A549 (cell line): ENCODE measurements at regions not wholly inside any gene's neighbourhood (a gene's known extent, or its start where the extent isn't known, plus 50 kb on each side); places are given as distances from the start of the nearest gene placed in this dataset.

Experiments
- ATAC-seq, 2 experiments: fragments of 200-7000 bp in 1 of 2; fragments of >200 bp in 1 of 2; cut with Nextera tagmentation in 1 of 2; cut with Tn5 transposase in 1 of 2; 3 replicates each; pipeline versions ENCODE4 v1.8.0 to v1.9.1; 2018 to 2020; ENCODE audit warnings: mild to moderate bottlenecking in 1 of 2, moderate library complexity in 1 of 2
- CTCF ChIA-PET: fragments of 300-600 bp; sonication (Branson Sonifier 250); formaldehyde crosslinking; extraction: SDS; loops from one replicate; lab custom pipeline; 2021; ENCODE audit warnings: antibody characterized with exemption, inconsistent platforms; lab: Yijun Ruan, JAX
- POLR2A ChIA-PET: fragments of 350-600 bp; formaldehyde crosslinking; extraction: SDS; loops from one replicate; lab custom pipeline; 2021; ENCODE audit warnings: antibody characterized with exemption, inconsistent platforms; lab: Yijun Ruan, JAX
- DNase-seq, 2 experiments: peaks; one replicate each; pipeline versions ENCODE4 v3.0.0 to v3.0.0-alpha.2; 2011 to 2016; ENCODE audit warnings: low read depth in 1 of 2, low spot score in 1 of 2
- FAIRE-seq: peaks from 2 replicates; lab custom pipeline; 2011; peaks lifted over from hg19 to GRCh38; lab: Jason Lieb, UNC
- H3K27ac ChIP-seq, 2 experiments: fragments of >200 bp; sonication (Bioruptor Twin); formaldehyde crosslinking; 3 replicates each; pipeline ENCODE4 v1.5.1; 2016 to 2017
- H3K4me1 ChIP-seq: fragments of >200 bp; sonication (Bioruptor Twin); formaldehyde crosslinking; 3 replicates; pipeline ENCODE4 v1.6.1; 2016
- H3K4me2 ChIP-seq: fragments of >200 bp; sonication (Bioruptor Twin); formaldehyde crosslinking; 3 replicates; pipeline ENCODE4 v1.6.1; 2016
- H3K4me3 ChIP-seq: fragments of >200 bp; sonication (Bioruptor Twin); formaldehyde crosslinking; 3 replicates; pipeline ENCODE4 v1.5.1; 2016
- H3K9me3 ChIP-seq: fragments of >200 bp; sonication (Bioruptor Twin); formaldehyde crosslinking; 3 replicates; pipeline ENCODE4 v1.6.1; 2016
- BHLHE40 ChIP-seq: IDR thresholded peaks from 2 replicates; pipeline ENCODE4 v1.6.1; 2012; ENCODE audit warnings: low read depth, low read length, inconsistent platforms
- CHD2 ChIP-seq: fragments of 150-350 bp; IDR thresholded peaks from 2 replicates; pipeline ENCODE4 v1.6.1; 2014; ENCODE audit warnings: low read length; ENCODE audit not compliant: partially characterized antibody
- EHF ChIP-seq: fragments of 250-450 bp; sonication (Bioruptor Pico); IDR thresholded peaks from 2 replicates; pipeline ENCODE4 v1.5.0; 2020; ENCODE audit warnings: mild to moderate bottlenecking
- EHMT2 ChIP-seq: fragments of 200-600 bp; sonication (generic); IDR thresholded peaks from 2 replicates; pipeline ENCODE4 v1.6.1; 2016; ENCODE audit warnings: antibody characterized with exemption, low read depth, mild to moderate bottlenecking, moderate library complexity
- EP300 ChIP-seq, 2 experiments: fragments of >200 bp; sonication (Bioruptor Twin); formaldehyde crosslinking; IDR thresholded peaks; 2 replicates in 1 of 2; 3 replicates in 1 of 2; pipeline ENCODE4 v1.6.1; 2016 to 2017
- FOSB ChIP-seq: fragments of 250-450 bp; sonication (Bioruptor Pico); IDR thresholded peaks from 2 replicates; pipeline ENCODE4 v1.5.0; 2020; ENCODE audit warnings: mild to moderate bottlenecking, moderate library complexity
- GATA3 ChIP-seq: IDR thresholded peaks from 2 replicates; pipeline ENCODE4 v1.6.1; 2012; ENCODE audit warnings: borderline replicate concordance
- HOXA7 ChIP-seq: fragments of 250-450 bp; sonication (Bioruptor Pico); IDR thresholded peaks from 2 replicates; pipeline ENCODE4 v1.5.0; 2020; ENCODE audit warnings: mild to moderate bottlenecking, moderate library complexity
- HOXB13 ChIP-seq: fragments of 250-450 bp; sonication (Bioruptor Pico); IDR thresholded peaks from 2 replicates; pipeline ENCODE4 v1.5.0; 2020; ENCODE audit warnings: low read depth, mild to moderate bottlenecking, moderate library complexity
- JUN ChIP-seq, 2 experiments: fragments of >200 bp; sonication (Bioruptor Twin); formaldehyde crosslinking; IDR thresholded peaks; 2 replicates in 1 of 2; 3 replicates in 1 of 2; pipeline ENCODE4 v1.6.1; 2016 to 2017
- KDM1A ChIP-seq: fragments of 200-600 bp; sonication (generic); IDR thresholded peaks from 2 replicates; pipeline ENCODE4 v1.6.1; 2016; ENCODE audit warnings: low read depth, mild to moderate bottlenecking
- NFE2L2 ChIP-seq: fragments of 150-350 bp; conservative IDR thresholded peaks from 2 replicates; pipeline ENCODE4 v1.6.1; 2014; ENCODE audit warnings: low read length
- NR3C1 ChIP-seq: fragments of >200 bp; sonication (Bioruptor Twin); formaldehyde crosslinking; IDR thresholded peaks from 3 replicates; pipeline ENCODE4 v1.6.1; 2017
- POLR2A ChIP-seq: IDR thresholded peaks from 2 replicates; pipeline ENCODE4 v1.6.1; 2012; ENCODE audit warnings: mild to moderate bottlenecking, low read length
- RCOR1 ChIP-seq: fragments of 150-350 bp; IDR thresholded peaks from 2 replicates; pipeline ENCODE4 v1.6.1; 2014; ENCODE audit warnings: antibody characterized with exemption, low read length, low read depth
- RNF2 ChIP-seq: fragments of 200-600 bp; sonication (generic); IDR thresholded peaks from 2 replicates; pipeline ENCODE4 v1.6.1; 2016; ENCODE audit warnings: low read depth, mild to moderate bottlenecking, antibody characterized with exemption, moderate library complexity, borderline replicate concordance
- SMC3 ChIP-seq: fragments of >200 bp; sonication (Bioruptor Twin); formaldehyde crosslinking; IDR thresholded peaks from 3 replicates; pipeline ENCODE4 v1.6.1; 2018; ENCODE audit warnings: inconsistent platforms
- SREBF2 ChIP-seq: fragments of 450-650 bp; IDR thresholded peaks from 2 replicates; pipeline ENCODE4 v1.6.1; 2014; ENCODE audit warnings: mild to moderate bottlenecking, moderate library complexity
- TFCP2L1 ChIP-seq: fragments of 250-450 bp; sonication (Bioruptor Pico); IDR thresholded peaks from 2 replicates; pipeline ENCODE4 v1.5.0; 2021; ENCODE audit warnings: mild to moderate bottlenecking
- TP53 ChIP-seq: fragments of 250-450 bp; sonication (Bioruptor Pico); IDR thresholded peaks from 2 replicates; pipeline ENCODE4 v1.5.0; 2021; ENCODE audit warnings: mild to moderate bottlenecking, moderate library complexity
- ZNF302 ChIP-seq: fragments of 250-450 bp; sonication (Bioruptor Pico); IDR thresholded peaks from 2 replicates; pipeline ENCODE4 v1.9.0; 2021; ENCODE audit warnings: inconsistent platforms, mild to moderate bottlenecking, moderate library complexity
- ZSCAN20 ChIP-seq: fragments of 250-450 bp; sonication (Bioruptor Pico); IDR thresholded peaks from 2 replicates; pipeline ENCODE4 v1.8.0; 2022; ENCODE audit warnings: mild to moderate bottlenecking, moderate library complexity
- WGBS: methylation state at CpG from one replicate; pipeline ENCODE4 v1.1.6; 2017; ENCODE audit errors: missing lambda C conversion rate; 5-methylcytosine and 5-hydroxymethylcytosine counted together
- TF ChIP-seq, protein P1 (sequence below): fragments of 150-350 bp; IDR thresholded peaks from 2 replicates; pipeline ENCODE4 v1.6.1; 2014; ENCODE audit warnings: low read depth, mild to moderate bottlenecking, low read length
- TF ChIP-seq, protein P2 (sequence below): fragments of 250-450 bp; sonication (Bioruptor Pico); IDR thresholded peaks from 2 replicates; pipeline ENCODE4 v1.5.0; 2020; ENCODE audit warnings: low read depth, mild to moderate bottlenecking, moderate library complexity
- TF ChIP-seq, protein P3 (sequence below): fragments of >200 bp; sonication (Bioruptor Twin); formaldehyde crosslinking; IDR thresholded peaks from 3 replicates; pipeline ENCODE4 v1.6.1; 2016
- TF ChIP-seq, protein P4 (sequence below): fragments of 200-600 bp; sonication (generic); IDR thresholded peaks from 2 replicates; pipeline ENCODE4 v1.6.1; 2016; ENCODE audit warnings: antibody characterized with exemption, mild to moderate bottlenecking, moderate library complexity
- TF ChIP-seq, protein P5 (sequence below): IDR thresholded peaks from 2 replicates; pipeline ENCODE4 v1.6.1; 2012
- TF ChIP-seq, protein P6 (sequence below): fragments of 450-650 bp; IDR thresholded peaks from 2 replicates; pipeline ENCODE4 v1.6.1; 2014; ENCODE audit warnings: antibody characterized with exemption
- TF ChIP-seq, protein P7 (sequence below): IDR thresholded peaks from 2 replicates; pipeline ENCODE4 v1.6.1; 2012; ENCODE audit warnings: low read depth, borderline replicate concordance

DNA sequence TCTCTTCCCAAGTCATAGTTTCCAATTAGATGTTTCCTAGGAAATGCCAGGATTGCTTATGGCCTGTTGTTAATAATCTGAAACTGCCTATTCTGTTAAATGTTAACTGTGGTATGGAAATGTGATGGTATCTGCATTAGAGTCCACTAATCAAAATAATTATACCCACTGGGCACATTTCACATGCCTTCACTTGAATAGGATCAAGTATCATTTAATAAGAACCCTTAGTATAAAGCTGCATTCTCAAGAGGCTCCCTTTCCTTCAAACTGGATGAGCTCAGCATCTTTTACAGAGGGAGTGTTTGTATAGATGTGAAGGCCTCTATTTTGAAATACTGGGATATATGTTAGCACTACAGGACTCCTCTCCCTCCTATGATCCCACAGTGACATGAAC, 477.2 kb upstream of the VRK2 start:
- DNase-seq: no peak
- Histone ChIP-seq H3K4me2 (no peak overlapping the region), H3K27ac (no peak overlapping the region), H3K9me3 (no peaks in the 10 kb centered on the region), H3K4me1 (no peaks in the 10 kb centered on the region), H3K4me3 (no peak overlapping the region)
- ChIA-PET CTCF (no interaction called here), POLR2A (no interaction called here)
- no peak for ATAC-seq
- no peak for FAIRE-seq
- no peak for TF ChIP-seq RCOR1
- TF ChIP-seq HOXA7 (CRISPR knock-in tag): no peak
- no peak for TF ChIP-seq NR3C1
- TF ChIP-seq GATA3: no peak
- TF ChIP-seq KDM1A: no peak
- no peak for TF ChIP-seq SREBF2
- TF ChIP-seq SMC3: no peak
- TF ChIP-seq, protein P1, sequence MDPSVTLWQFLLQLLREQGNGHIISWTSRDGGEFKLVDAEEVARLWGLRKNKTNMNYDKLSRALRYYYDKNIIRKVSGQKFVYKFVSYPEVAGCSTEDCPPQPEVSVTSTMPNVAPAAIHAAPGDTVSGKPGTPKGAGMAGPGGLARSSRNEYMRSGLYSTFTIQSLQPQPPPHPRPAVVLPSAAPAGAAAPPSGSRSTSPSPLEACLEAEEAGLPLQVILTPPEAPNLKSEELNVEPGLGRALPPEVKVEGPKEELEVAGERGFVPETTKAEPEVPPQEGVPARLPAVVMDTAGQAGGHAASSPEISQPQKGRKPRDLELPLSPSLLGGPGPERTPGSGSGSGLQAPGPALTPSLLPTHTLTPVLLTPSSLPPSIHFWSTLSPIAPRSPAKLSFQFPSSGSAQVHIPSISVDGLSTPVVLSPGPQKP: no peak
- TF ChIP-seq TFCP2L1 (CRISPR knock-in tag): no peak
- TF ChIP-seq EP300 (IDR thresholded peaks at IDR 0.05): no peak
- no peak for TF ChIP-seq POLR2A
- TF ChIP-seq HOXB13 (CRISPR knock-in tag): no peak
- TF ChIP-seq, protein P2, sequence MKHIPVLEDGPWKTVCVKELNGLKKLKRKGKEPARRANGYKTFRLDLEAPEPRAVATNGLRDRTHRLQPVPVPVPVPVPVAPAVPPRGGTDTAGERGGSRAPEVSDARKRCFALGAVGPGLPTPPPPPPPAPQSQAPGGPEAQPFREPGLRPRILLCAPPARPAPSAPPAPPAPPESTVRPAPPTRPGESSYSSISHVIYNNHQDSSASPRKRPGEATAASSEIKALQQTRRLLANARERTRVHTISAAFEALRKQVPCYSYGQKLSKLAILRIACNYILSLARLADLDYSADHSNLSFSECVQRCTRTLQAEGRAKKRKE: no peak
- TF ChIP-seq, protein P3, sequence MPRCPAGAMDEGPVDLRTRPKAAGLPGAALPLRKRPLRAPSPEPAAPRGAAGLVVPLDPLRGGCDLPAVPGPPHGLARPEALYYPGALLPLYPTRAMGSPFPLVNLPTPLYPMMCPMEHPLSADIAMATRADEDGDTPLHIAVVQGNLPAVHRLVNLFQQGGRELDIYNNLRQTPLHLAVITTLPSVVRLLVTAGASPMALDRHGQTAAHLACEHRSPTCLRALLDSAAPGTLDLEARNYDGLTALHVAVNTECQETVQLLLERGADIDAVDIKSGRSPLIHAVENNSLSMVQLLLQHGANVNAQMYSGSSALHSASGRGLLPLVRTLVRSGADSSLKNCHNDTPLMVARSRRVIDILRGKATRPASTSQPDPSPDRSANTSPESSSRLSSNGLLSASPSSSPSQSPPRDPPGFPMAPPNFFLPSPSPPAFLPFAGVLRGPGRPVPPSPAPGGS: no peak
- no peak for TF ChIP-seq BHLHE40
- no peak for TF ChIP-seq FOSB
- no peak for TF ChIP-seq ZNF302 (CRISPR knock-in tag)
- no peak for TF ChIP-seq NFE2L2
- TF ChIP-seq, protein P4, sequence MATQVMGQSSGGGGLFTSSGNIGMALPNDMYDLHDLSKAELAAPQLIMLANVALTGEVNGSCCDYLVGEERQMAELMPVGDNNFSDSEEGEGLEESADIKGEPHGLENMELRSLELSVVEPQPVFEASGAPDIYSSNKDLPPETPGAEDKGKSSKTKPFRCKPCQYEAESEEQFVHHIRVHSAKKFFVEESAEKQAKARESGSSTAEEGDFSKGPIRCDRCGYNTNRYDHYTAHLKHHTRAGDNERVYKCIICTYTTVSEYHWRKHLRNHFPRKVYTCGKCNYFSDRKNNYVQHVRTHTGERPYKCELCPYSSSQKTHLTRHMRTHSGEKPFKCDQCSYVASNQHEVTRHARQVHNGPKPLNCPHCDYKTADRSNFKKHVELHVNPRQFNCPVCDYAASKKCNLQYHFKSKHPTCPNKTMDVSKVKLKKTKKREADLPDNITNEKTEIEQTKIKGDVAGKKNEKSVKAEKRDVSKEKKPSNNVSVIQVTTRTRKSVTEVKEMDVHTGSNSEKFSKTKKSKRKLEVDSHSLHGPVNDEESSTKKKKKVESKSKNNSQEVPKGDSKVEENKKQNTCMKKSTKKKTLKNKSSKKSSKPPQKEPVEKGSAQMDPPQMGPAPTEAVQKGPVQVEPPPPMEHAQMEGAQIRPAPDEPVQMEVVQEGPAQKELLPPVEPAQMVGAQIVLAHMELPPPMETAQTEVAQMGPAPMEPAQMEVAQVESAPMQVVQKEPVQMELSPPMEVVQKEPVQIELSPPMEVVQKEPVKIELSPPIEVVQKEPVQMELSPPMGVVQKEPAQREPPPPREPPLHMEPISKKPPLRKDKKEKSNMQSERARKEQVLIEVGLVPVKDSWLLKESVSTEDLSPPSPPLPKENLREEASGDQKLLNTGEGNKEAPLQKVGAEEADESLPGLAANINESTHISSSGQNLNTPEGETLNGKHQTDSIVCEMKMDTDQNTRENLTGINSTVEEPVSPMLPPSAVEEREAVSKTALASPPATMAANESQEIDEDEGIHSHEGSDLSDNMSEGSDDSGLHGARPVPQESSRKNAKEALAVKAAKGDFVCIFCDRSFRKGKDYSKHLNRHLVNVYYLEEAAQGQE: no peak
- no peak for TF ChIP-seq JUN (IDR thresholded peaks at IDR 0.05)

DNA sequence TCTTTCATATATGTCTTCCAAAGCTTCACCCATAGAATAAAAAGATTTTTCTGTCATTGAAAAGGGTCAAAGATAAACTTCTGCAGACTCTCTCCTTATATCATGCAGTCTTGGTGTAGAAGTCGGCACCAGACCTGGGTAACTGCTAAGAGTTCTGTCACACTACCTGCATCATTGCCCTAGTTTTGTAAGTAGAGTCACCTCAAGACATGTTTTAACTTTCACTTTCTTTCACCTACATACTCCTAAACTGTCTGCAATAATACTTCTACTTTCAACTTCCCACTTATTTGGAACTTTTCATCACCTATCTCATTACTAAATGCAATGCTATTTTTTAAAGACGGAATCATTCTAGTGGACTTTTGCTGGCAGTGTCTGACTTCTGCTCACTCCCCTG, 475.6 kb upstream of the VRK2 start:
- Histone ChIP-seq H3K9me3 (no peaks in the 10 kb centered on the region), H3K4me3 (no peak overlapping the region), H3K4me2 (no peak overlapping the region), H3K27ac (no peak overlapping the region), H3K4me1 (no peaks in the 10 kb centered on the region)
- WGBS: 46% methylated on average over 2 of the region's 2 CpGs
- ATAC-seq (no peak), DNase-seq (no peak), FAIRE-seq (no peak)
- POLR2A ChIA-PET: no interaction called here
- CTCF ChIA-PET: no interaction called here
- TF ChIP-seq EHF (no peak), TP53 (no peak), EHMT2 (no peak), BHLHE40 (no peak), RNF2 (no peak), JUN (IDR thresholded peaks at IDR 0.05) (no peak), HOXA7 (CRISPR knock-in tag) (no peak), ZNF302 (CRISPR knock-in tag) (no peak), CHD2 (no peak), ZSCAN20 (CRISPR knock-in tag) (no peak)
- TF ChIP-seq, protein P5, sequence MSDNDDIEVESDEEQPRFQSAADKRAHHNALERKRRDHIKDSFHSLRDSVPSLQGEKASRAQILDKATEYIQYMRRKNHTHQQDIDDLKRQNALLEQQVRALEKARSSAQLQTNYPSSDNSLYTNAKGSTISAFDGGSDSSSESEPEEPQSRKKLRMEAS: no peak
- TF ChIP-seq, protein P4: no peak
- TF ChIP-seq, protein P6, sequence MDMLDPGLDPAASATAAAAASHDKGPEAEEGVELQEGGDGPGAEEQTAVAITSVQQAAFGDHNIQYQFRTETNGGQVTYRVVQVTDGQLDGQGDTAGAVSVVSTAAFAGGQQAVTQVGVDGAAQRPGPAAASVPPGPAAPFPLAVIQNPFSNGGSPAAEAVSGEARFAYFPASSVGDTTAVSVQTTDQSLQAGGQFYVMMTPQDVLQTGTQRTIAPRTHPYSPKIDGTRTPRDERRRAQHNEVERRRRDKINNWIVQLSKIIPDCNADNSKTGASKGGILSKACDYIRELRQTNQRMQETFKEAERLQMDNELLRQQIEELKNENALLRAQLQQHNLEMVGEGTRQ: no peak
- TF ChIP-seq, protein P7, sequence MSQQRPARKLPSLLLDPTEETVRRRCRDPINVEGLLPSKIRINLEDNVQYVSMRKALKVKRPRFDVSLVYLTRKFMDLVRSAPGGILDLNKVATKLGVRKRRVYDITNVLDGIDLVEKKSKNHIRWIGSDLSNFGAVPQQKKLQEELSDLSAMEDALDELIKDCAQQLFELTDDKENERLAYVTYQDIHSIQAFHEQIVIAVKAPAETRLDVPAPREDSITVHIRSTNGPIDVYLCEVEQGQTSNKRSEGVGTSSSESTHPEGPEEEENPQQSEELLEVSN: no peak
